ENCODE measurements at regions not wholly inside any gene's neighbourhood (a gene's known extent, or its start where the extent isn't known, plus 50 kb on each side); places are given as distances from the start of the nearest gene placed in this dataset.

- TF ChIP-seq EP300 (IDR thresholded peaks at IDR 0.05) (no peak), CTCF (IDR thresholded peaks at IDR 0.05) (no peak), POLR2A (IDR thresholded peaks at IDR 0.05; ENCODE audit: low read depth) (no peak)
Measured at GRCh38 chr4:188714501-188714900, 575.3 kb downstream of the TRIML1 start.
